ENCODE measurements at regions not wholly inside any gene's neighbourhood (a gene's known extent, or its start where the extent isn't known, plus 50 kb on each side); places are given as distances from the start of the nearest gene placed in this dataset.
A peak's percentile ranks its signal among the peaks of the same experiment; 100 is the strongest.

GRCh38 chr4:38609614-38610013 lies 54.4 kb upstream of the KLF3 start:
- DNase-seq = no peak

- no peak for DNase-seq
Observed at GRCh38 chr4:38610521-38610920, 53.5 kb upstream of the KLF3 start.

- no peak for DNase-seq
Observed at GRCh38 chr4:38610966-38611431, 53.0 kb upstream of the KLF3 start.

GRCh38 chr4:38611676-38612075 lies 52.3 kb upstream of the KLF3 start:
- DNase-seq = no peak

GRCh38 chr4:38612646-38613414 lies 51.2 kb upstream of the KLF3 start:
- peak; percentile 60 for DNase-seq

All from NCI-H2171 treated with DMSO at 0.1 percent for 48 hours (cell line).